ENCODE measurements at regions not wholly inside any gene's neighbourhood (a gene's known extent, or its start where the extent isn't known, plus 50 kb on each side); places are given as distances from the start of the nearest gene placed in this dataset.

- 32% methylated on average over 4 of the region's 5 CpGs for WGBS (ENCODE audit: low lambda C conversion rate)
- FAIRE-seq (no peak), ATAC-seq (no peak), DNase-seq (ENCODE audit: low spot score) (no peak)
- Histone ChIP-seq H3K27ac (ENCODE audit: extremely low read length, insufficient read depth, low read length) (no peak overlapping the region), H3K4me1 (ENCODE audit: insufficient read depth, low read length) (peaks cover 18% of the 10 kb centered on the region; the same call in 1 of the 2 replicates), H3K9me3 (ENCODE audit: low read length) (no peaks in the 10 kb centered on the region), H3K27me3 (ENCODE audit: control insufficient read depth in 1 of 2, insufficient read depth in 2 of 2, low read length in 2 of 2) (0 out of 5 replicates have a peak, but pooled peaks cover 0 to 7% of the 10 kb centered on the region in 2 experiments), H3K36me3 (replicated peaks in 1 of 2; ENCODE audit: control insufficient read depth in 1 of 2, insufficient read depth in 2 of 2, low read length in 2 of 2) (no peaks in the 10 kb centered on the region), H4K20me1 (ENCODE audit: insufficient read depth, low read length) (no peaks in the 10 kb centered on the region), H3K79me2 (ENCODE audit: insufficient read depth, low read length) (no peaks in the 10 kb centered on the region), H3K9ac (ENCODE audit: insufficient read depth, low read depth, low read length) (no peak overlapping the region), H3K4me2 (ENCODE audit: low read depth, low read length) (no peak overlapping the region), H2AFZ (ENCODE audit: low read length) (no peak overlapping the region), H3K4me3 (replicated peaks in 1 of 3; ENCODE audit: insufficient read depth in 1 of 3, low read depth in 2 of 3, low read length in 3 of 3) (no peak overlapping the region)
- CTCF ChIA-PET (ENCODE audit: low intra/inter-chr PET ratio, low total read pairs) = no interaction called here
- POLR2A ChIA-PET = no interaction called here
- intact Hi-C loops (cut with micrococcal nuclease; ENCODE audit: unreplicated experiment) = no loop called here
- in situ Hi-C loops (cut with HindIII; ENCODE audit: extremely low pct_ligation_motif_present, low pct_unique_long_range_greater_than_20kb) = no loop called here
- BruUV-seq (replicated peaks) = no TSS peak
- TF ChIP-seq KDM2A (CRISPR knock-in tag; IDR thresholded peaks at IDR 0.05; ENCODE audit: borderline replicate concordance, low read depth) (no peak), SP140L (CRISPR knock-in tag; IDR thresholded peaks at IDR 0.05; ENCODE audit: borderline replicate concordance) (no peak), CHD4 (IDR thresholded peaks at IDR 0.05; ENCODE audit: borderline replicate concordance, low read length) (no peak)
These were observed 294.4 kb upstream of the PRDM1 start for GRCh38 chr6:105791583-105792318.

DNA sequence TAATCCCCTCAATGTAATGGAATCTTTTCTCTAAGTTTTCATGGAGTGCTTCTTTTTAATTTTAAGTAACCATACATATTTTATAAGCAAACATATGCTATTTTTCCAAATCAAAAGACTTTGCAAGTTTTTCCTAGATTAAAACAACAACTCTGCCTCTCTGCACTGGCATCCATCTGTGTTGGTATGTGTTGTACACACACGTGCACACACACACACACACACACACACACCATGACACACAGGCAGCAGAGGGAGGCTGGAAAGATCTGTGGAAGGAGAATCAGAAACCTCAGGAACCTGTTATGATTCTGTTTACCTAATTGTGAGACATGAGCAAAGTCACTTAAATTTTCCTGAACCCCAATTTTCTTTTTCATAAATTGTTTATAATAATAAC, 295.0 kb upstream of the PRDM1 start:
- intact Hi-C loops (cut with micrococcal nuclease; ENCODE audit: unreplicated experiment) = no loop called here
- WGBS (ENCODE audit: low lambda C conversion rate) = 35% methylated on average over 1 of the region's 1 CpG
- CTCF ChIA-PET (ENCODE audit: low intra/inter-chr PET ratio, low total read pairs) = no interaction called here
- POLR2A ChIA-PET = no interaction called here
- no peak overlapping the region for H3K4me2 ChIP-seq (ENCODE audit: low read depth, low read length)
- in situ Hi-C loops (cut with HindIII; ENCODE audit: extremely low pct_ligation_motif_present, low pct_unique_long_range_greater_than_20kb) = no loop called here
- no peak for DNase-seq (ENCODE audit: low spot score)
- no peak overlapping the region for H2AFZ ChIP-seq (ENCODE audit: low read length)
- TF ChIP-seq NR1H2 (CRISPR knock-in tag; IDR thresholded peaks at IDR 0.05; ENCODE audit: borderline replicate concordance, low read depth) (no peak), REXO4 (CRISPR knock-in tag; IDR thresholded peaks at IDR 0.05; ENCODE audit: borderline replicate concordance) (no peak), DPF2 (CRISPR knock-in tag; IDR thresholded peaks at IDR 0.05; ENCODE audit: borderline replicate concordance, low read depth) (no peak), ZNF326 (CRISPR knock-in tag; IDR thresholded peaks at IDR 0.05; ENCODE audit: borderline replicate concordance) (no peak), NR2C2 (CRISPR knock-in tag; IDR thresholded peaks at IDR 0.05; ENCODE audit: borderline replicate concordance) (no peak), EZH2 (conservative IDR thresholded peaks at IDR 0.05; ENCODE audit: low read depth, low read length) (no peak), ZNF766 (CRISPR knock-in tag; IDR thresholded peaks at IDR 0.05; ENCODE audit: borderline replicate concordance) (no peak), HOXD1 (CRISPR knock-in tag; IDR thresholded peaks at IDR 0.05) (no peak), ZSCAN22 (CRISPR knock-in tag; IDR thresholded peaks at IDR 0.05) (no peak), SIX1 (CRISPR knock-in tag; IDR thresholded peaks at IDR 0.05; ENCODE audit: borderline replicate concordance) (no peak), HOXA3 (CRISPR knock-in tag; IDR thresholded peaks at IDR 0.05) (no peak), BCL6 (CRISPR knock-in tag; IDR thresholded peaks at IDR 0.05) (no peak), ZFP62 (CRISPR knock-in tag; IDR thresholded peaks at IDR 0.05) (no peak), CENPX (CRISPR knock-in tag; IDR thresholded peaks at IDR 0.05) (no peak)
- H3K36me3 ChIP-seq (replicated peaks in 1 of 2; ENCODE audit: control insufficient read depth in 1 of 2, insufficient read depth in 2 of 2, low read length in 2 of 2) = no peaks in the 10 kb centered on the region
- ATAC-seq = no peak
- H3K9ac ChIP-seq (ENCODE audit: insufficient read depth, low read depth, low read length) = no peak overlapping the region
- FAIRE-seq = no peak
- H3K79me2 ChIP-seq (ENCODE audit: insufficient read depth, low read length) = no peaks in the 10 kb centered on the region
- H3K27me3 ChIP-seq (ENCODE audit: control insufficient read depth in 1 of 2, insufficient read depth in 2 of 2, low read length in 2 of 2) = 0 out of 5 replicates have a peak, but pooled peaks cover 0 to 7% of the 10 kb centered on the region in 2 experiments
- BruUV-seq (replicated peaks) = no TSS peak
- no peaks in the 10 kb centered on the region for H3K9me3 ChIP-seq (ENCODE audit: low read length)
- no peaks in the 10 kb centered on the region for H4K20me1 ChIP-seq (ENCODE audit: insufficient read depth, low read length)
- no peak overlapping the region for H3K27ac ChIP-seq (ENCODE audit: extremely low read length, insufficient read depth, low read length)
- no peak overlapping the region for H3K4me3 ChIP-seq (replicated peaks in 1 of 3; ENCODE audit: insufficient read depth in 1 of 3, low read depth in 2 of 3, low read length in 3 of 3)
- H3K4me1 ChIP-seq (ENCODE audit: insufficient read depth, low read length) = peaks cover 12% of the 10 kb centered on the region; the same call in 1 of the 2 replicates
